Ishikawa (cell line): ENCODE measurements at regions not wholly inside any gene's neighbourhood (a gene's known extent, or its start where the extent isn't known, plus 50 kb on each side); places are given as distances from the start of the nearest gene placed in this dataset.

Source experiments
- CEBPB ChIP-seq: IDR thresholded peaks from 2 replicates; pipeline ENCODE4 v1.6.1; 2012
- CREB1 ChIP-seq: IDR thresholded peaks from 2 replicates; pipeline ENCODE4 v1.6.1; 2012; ENCODE audit warnings: low read depth
- EGR1 ChIP-seq: IDR thresholded peaks from 2 replicates; pipeline ENCODE4 v1.6.1; 2012
- EP300 ChIP-seq: IDR thresholded peaks from 2 replicates; pipeline ENCODE4 v1.6.1; 2012; ENCODE audit warnings: borderline replicate concordance
- FOXM1 ChIP-seq: IDR thresholded peaks from 2 replicates; pipeline ENCODE4 v1.6.1; 2012; ENCODE audit warnings: low read depth, borderline replicate concordance
- RAD21 ChIP-seq: IDR thresholded peaks from 2 replicates; pipeline ENCODE4 v1.6.1; 2012; ENCODE audit warnings: low read depth
- TAF1 ChIP-seq: IDR thresholded peaks from 2 replicates; pipeline ENCODE4 v1.6.1; 2012; ENCODE audit warnings: low read depth, mild to moderate bottlenecking
- TCF12 ChIP-seq: IDR thresholded peaks from 2 replicates; pipeline ENCODE4 v1.6.1; 2012; ENCODE audit warnings: low read depth
- TEAD4 ChIP-seq: IDR thresholded peaks from 2 replicates; pipeline ENCODE4 v1.6.1; 2012
- YY1 ChIP-seq: IDR thresholded peaks from 2 replicates; pipeline ENCODE4 v1.6.1; 2012; ENCODE audit warnings: low read depth
- ZBTB7A ChIP-seq: IDR thresholded peaks from 2 replicates; pipeline ENCODE4 v1.6.1; 2012; ENCODE audit warnings: low read depth
- TF ChIP-seq, protein P1 (sequence below): IDR thresholded peaks from 2 replicates; pipeline ENCODE4 v1.6.1; 2012
- TF ChIP-seq, protein P2 (sequence below): IDR thresholded peaks from 2 replicates; pipeline ENCODE4 v1.6.1; 2012; ENCODE audit warnings: low read depth, mild to moderate bottlenecking
- TF ChIP-seq, protein P3 (sequence below): IDR thresholded peaks from 2 replicates; pipeline ENCODE4 v1.6.1; 2012

DNA sequence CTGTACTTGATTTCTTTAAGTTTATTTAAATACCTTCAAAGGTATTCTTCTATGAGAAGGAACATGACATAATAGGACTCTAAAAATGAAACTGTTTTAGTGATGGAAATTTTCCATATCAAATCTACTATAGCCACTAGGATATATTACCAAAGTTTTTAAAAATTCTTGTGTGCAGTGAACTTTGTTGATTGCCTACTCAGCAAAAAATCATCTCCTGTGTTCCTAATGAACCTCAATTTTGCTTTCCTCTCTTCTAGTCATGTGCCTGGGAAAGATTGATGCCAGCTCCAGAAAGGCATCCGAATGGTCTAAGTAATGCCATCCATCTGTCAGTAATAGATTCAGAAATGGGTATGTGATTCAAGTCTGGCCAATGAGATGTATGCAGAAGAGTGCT, 111.1 kb downstream of the ANXA3 start:
- TF ChIP-seq TAF1 (no peak), RAD21 (no peak), EP300 (no peak), CEBPB (no peak), CREB1 (no peak), TEAD4 (no peak), EGR1 (no peak), ZBTB7A (no peak), TCF12 (no peak), FOXM1 (no peak), YY1 (no peak)
- TF ChIP-seq, protein P1, sequence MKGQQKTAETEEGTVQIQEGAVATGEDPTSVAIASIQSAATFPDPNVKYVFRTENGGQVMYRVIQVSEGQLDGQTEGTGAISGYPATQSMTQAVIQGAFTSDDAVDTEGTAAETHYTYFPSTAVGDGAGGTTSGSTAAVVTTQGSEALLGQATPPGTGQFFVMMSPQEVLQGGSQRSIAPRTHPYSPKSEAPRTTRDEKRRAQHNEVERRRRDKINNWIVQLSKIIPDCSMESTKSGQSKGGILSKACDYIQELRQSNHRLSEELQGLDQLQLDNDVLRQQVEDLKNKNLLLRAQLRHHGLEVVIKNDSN = no peak
- TF ChIP-seq, protein P2, sequence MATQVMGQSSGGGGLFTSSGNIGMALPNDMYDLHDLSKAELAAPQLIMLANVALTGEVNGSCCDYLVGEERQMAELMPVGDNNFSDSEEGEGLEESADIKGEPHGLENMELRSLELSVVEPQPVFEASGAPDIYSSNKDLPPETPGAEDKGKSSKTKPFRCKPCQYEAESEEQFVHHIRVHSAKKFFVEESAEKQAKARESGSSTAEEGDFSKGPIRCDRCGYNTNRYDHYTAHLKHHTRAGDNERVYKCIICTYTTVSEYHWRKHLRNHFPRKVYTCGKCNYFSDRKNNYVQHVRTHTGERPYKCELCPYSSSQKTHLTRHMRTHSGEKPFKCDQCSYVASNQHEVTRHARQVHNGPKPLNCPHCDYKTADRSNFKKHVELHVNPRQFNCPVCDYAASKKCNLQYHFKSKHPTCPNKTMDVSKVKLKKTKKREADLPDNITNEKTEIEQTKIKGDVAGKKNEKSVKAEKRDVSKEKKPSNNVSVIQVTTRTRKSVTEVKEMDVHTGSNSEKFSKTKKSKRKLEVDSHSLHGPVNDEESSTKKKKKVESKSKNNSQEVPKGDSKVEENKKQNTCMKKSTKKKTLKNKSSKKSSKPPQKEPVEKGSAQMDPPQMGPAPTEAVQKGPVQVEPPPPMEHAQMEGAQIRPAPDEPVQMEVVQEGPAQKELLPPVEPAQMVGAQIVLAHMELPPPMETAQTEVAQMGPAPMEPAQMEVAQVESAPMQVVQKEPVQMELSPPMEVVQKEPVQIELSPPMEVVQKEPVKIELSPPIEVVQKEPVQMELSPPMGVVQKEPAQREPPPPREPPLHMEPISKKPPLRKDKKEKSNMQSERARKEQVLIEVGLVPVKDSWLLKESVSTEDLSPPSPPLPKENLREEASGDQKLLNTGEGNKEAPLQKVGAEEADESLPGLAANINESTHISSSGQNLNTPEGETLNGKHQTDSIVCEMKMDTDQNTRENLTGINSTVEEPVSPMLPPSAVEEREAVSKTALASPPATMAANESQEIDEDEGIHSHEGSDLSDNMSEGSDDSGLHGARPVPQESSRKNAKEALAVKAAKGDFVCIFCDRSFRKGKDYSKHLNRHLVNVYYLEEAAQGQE = no peak
- TF ChIP-seq, protein P3, sequence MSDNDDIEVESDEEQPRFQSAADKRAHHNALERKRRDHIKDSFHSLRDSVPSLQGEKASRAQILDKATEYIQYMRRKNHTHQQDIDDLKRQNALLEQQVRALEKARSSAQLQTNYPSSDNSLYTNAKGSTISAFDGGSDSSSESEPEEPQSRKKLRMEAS = no peak
